ENCODE measurements at regions not wholly inside any gene's neighbourhood (a gene's known extent, or its start where the extent isn't known, plus 50 kb on each side); places are given as distances from the start of the nearest gene placed in this dataset.
"Not testable (repeated sequence)": the region's sequence is repeated elsewhere in the genome, so short reads cannot be mapped to it uniquely, and the experiment has no call there.

DNA sequence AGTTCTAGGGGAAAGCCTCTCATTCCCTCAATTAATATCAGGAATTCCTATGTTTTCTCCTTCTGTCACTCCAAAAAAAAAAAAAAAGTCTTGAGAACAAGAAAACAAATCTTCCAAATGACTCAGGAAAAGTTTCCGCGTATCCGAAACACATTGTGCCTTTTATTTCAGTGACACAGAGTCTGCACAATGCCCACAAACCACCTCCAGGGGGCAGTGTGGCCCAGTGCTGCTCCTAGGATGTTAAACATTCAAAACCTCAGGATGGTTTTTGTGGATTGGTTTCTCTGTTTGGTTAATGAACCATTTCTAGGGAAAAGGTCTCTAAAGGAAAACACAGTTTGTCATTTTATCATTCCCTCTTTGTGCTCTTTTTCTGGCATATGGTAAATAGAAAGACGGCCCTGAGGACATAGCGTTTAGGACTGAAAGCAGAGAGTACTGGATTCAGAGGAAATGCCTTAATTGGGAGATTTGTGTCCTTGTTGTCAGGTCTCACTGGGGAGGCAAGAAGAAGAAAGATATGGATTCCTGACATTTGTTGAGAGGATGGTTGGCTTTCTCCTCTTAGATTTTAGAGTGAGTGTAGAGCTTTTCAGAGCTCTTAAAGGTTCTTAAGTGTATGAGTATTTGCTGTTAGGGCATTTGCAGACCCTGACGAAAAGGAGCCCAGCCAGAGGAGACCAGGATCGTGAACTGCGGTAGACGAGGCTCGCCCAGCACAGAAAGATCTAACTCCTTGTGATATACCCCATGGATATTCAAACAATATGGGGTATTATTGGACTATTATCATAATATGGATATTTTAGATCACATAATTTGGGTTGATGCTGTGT, 65.7 kb upstream of the MAP9 start:
- peak in 4 of 5 experiments; percentile 12 to 32 (median 26) for DNase-seq

DNA sequence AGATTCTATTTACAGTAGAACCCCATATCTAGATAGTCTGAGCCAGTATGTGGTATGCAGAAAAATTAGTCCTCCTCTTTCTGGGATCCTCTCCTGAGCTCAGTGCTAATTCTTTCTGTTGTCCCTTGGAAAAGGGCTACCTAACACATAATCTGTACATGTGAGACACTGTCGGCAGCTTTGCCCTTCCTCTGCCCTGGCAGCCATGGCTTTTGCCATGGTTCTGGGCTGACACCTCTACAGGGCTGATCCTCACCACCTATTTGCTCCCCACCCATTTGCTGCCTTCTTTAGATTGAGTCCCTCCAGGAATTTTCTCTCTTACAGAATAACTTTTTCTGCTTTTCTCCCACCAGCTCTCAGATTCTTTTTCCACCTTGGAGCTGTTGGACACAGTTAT, 64.7 kb upstream of the MAP9 start:
- no peak for DNase-seq

GRCh38 chr4:155439760-155440159, 63.0 kb upstream of the MAP9 start:
- not testable (repeated sequence) for DNase-seq

DNA sequence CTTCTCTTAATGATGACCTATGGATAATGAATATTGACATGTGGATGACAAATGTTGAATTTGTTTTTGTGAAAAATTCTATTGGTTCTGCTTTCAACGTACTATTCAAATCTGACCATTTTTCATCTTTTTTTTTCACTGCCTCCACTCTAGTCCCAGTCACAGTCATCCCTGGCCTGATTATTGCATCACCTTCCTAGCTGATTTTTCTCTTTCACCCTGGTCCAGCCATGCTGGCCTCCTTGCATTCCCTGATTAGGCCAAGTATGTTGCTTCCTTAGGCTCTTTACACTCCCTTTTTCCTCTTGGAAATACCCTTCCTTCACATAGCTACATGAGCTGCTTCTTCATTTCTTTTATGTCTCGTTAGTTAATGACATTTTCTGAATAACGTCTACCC, 58.1 kb upstream of the MAP9 start:
- DNase-seq = no peak

GRCh38 chr4:155434366-155434765, 57.6 kb upstream of the MAP9 start:
- no peak for DNase-seq

GRCh38 chr4:155433636-155434360, 57.0 kb upstream of the MAP9 start:
- no peak for DNase-seq

GRCh38 chr4:155430895-155431795, 54.4 kb upstream of the MAP9 start:
- no peak for DNase-seq

DNA sequence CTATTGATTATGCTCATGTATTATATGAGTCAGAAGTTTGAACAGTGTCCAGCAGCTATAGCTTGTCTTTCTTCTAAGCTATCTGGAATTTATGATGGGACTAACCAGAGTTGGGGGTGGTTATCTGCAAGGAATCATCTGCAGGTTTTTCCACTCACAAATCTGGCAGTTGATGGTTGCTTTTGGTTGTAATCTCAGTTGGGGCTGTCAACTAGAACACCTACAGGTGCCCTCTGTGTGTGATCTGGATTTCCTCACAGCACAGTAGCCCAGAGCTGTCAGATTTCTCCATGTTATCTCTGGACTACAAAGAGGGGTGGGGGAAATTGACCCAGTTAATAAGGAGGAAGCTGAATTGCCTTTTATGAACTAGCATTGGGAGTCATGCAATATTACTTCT, 51.4 kb upstream of the MAP9 start:
- DNase-seq = no peak

GRCh38 chr4:155426953-155427352, 50.2 kb upstream of the MAP9 start:
- DNase-seq = no peak

Data from T-helper 2 cell (primary cell).